ENCODE measurements at regions not wholly inside any gene's neighbourhood (a gene's known extent, or its start where the extent isn't known, plus 50 kb on each side); places are given as distances from the start of the nearest gene placed in this dataset.

GRCh38 chr6:140993515-140993914 is 1139.2 kb upstream of the GJE1 start:
- TF ChIP-seq CTCF (conservative IDR thresholded peaks at IDR 0.05) = no peak
- H3K27ac Mint-ChIP-seq = no peak overlapping the region
- peaks cover 2% of the 10 kb centered on the region for H3K4me1 Mint-ChIP-seq
- no peak overlapping the region for H3K4me3 Mint-ChIP-seq
- no peak overlapping the region for H3K9ac ChIP-seq (ENCODE audit: extremely low read depth, low read length, poor library complexity, severe bottlenecking)
- H3K36me3 Mint-ChIP-seq (ENCODE audit: low read depth) = no peaks in the 10 kb centered on the region
- H3K4me1 ChIP-seq (ENCODE audit: control insufficient read depth, insufficient read depth, low read length) = no peaks in the 10 kb centered on the region
- 100% methylated on average over 1 of the region's 1 CpG; no CpG with 5 or more reads in 1 of the 2 experiments for WGBS, 2 experiments (ENCODE audit: insufficient coverage in 1 of 2, insufficient read length in 1 of 2)
- no peak overlapping the region for H3K4me3 ChIP-seq (ENCODE audit: low read length)
- no peak for DNase-seq
- no peak overlapping the region for H3K27ac ChIP-seq (ENCODE audit: low read depth, low read length)
- peaks cover 6% of the 10 kb centered on the region for H3K9me3 ChIP-seq (ENCODE audit: control insufficient read depth, low read length)
- H3K9me3 Mint-ChIP-seq = peaks cover 5% of the 10 kb centered on the region
- H3K27me3 ChIP-seq (ENCODE audit: control insufficient read depth, insufficient read depth, low read length, poor library complexity, severe bottlenecking) = no peaks in the 10 kb centered on the region
- H3K27me3 Mint-ChIP-seq (ENCODE audit: insufficient read depth) = no peaks in the 10 kb centered on the region
- no peaks in the 10 kb centered on the region for H3K36me3 ChIP-seq (ENCODE audit: control insufficient read depth, insufficient read depth, low read length)

DNA sequence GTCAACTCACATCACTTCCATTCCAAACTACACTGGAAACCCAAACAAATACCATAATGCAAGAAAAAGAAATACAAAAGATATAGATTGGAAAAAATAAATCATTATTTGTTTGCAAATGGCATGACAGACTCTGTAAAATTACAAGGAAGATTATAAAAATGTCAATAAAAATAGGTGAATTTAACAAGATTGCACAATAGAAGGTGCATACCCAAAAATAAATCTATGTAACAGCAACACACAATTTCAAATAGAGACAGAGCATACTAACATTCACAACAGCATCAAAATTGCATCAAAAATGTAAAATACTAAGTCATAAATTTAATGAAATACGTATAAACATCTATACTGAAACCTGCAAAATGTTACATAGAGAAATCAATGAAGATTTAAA is 1140.0 kb upstream of the GJE1 start:
- no peak for DNase-seq
- Histone ChIP-seq H3K4me1 (ENCODE audit: control insufficient read depth, insufficient read depth, low read length) (no peaks in the 10 kb centered on the region), H3K27ac (ENCODE audit: low read depth, low read length) (no peak overlapping the region), H3K4me3 (ENCODE audit: low read length) (no peak overlapping the region), H3K36me3 (ENCODE audit: control insufficient read depth, insufficient read depth, low read length) (no peaks in the 10 kb centered on the region), H3K27me3 (ENCODE audit: control insufficient read depth, insufficient read depth, low read length, poor library complexity, severe bottlenecking) (no peaks in the 10 kb centered on the region), H3K9ac (ENCODE audit: extremely low read depth, low read length, poor library complexity, severe bottlenecking) (no peak overlapping the region), H3K9me3 (ENCODE audit: control insufficient read depth, low read length) (peaks cover 6% of the 10 kb centered on the region)
- H3K27me3 Mint-ChIP-seq (ENCODE audit: insufficient read depth) = no peaks in the 10 kb centered on the region
- no peak overlapping the region for H3K27ac Mint-ChIP-seq
- H3K36me3 Mint-ChIP-seq (ENCODE audit: low read depth) = no peaks in the 10 kb centered on the region
- peaks cover 2% of the 10 kb centered on the region for H3K4me1 Mint-ChIP-seq
- 100% methylated on average over 1 of the region's 1 CpG; no CpG with 5 or more reads in 1 of the 2 experiments for WGBS, 2 experiments (ENCODE audit: insufficient coverage in 1 of 2, insufficient read length in 1 of 2)
- peaks cover 5% of the 10 kb centered on the region for H3K9me3 Mint-ChIP-seq
- no peak for TF ChIP-seq CTCF (conservative IDR thresholded peaks at IDR 0.05)
- no peak overlapping the region for H3K4me3 Mint-ChIP-seq

DNA sequence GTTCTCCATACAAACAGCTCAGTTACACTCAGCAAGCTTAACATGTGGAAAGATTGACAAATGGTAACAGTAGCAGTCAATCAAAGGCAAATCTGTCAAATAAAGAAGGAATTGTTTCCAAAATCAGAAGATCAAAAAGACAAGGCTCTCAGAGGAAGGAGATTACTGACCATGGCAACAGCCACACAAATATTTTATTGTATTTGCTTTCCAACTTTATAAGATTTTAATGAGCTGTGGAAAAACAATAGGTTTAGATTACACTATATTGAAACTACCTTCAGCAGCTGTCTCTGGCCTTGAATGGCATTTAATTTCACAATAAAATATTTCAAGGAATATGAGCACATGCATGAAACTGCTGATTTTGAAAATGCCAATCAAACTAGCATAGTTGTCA is 1143.9 kb upstream of the GJE1 start:
- Mint-ChIP-seq H3K27me3 (ENCODE audit: insufficient read depth) (no peaks in the 10 kb centered on the region), H3K36me3 (ENCODE audit: low read depth) (no peaks in the 10 kb centered on the region), H3K4me1 (peaks cover 2% of the 10 kb centered on the region), H3K27ac (no peak overlapping the region), H3K9me3 (peaks cover 5% of the 10 kb centered on the region), H3K4me3 (no peak overlapping the region)
- Histone ChIP-seq H3K4me1 (ENCODE audit: control insufficient read depth, insufficient read depth, low read length) (no peaks in the 10 kb centered on the region), H3K9ac (ENCODE audit: extremely low read depth, low read length, poor library complexity, severe bottlenecking) (no peak overlapping the region), H3K36me3 (ENCODE audit: control insufficient read depth, insufficient read depth, low read length) (no peaks in the 10 kb centered on the region), H3K27me3 (ENCODE audit: control insufficient read depth, insufficient read depth, low read length, poor library complexity, severe bottlenecking) (no peaks in the 10 kb centered on the region), H3K9me3 (ENCODE audit: control insufficient read depth, low read length) (peaks cover 4% of the 10 kb centered on the region), H3K27ac (ENCODE audit: low read depth, low read length) (no peak overlapping the region), H3K4me3 (ENCODE audit: low read length) (no peak overlapping the region)
- no peak for TF ChIP-seq CTCF (conservative IDR thresholded peaks at IDR 0.05)
- no peak for DNase-seq

Measured in endodermal cell (in vitro differentiated cells).